ENCODE measurements at regions not wholly inside any gene's neighbourhood (a gene's known extent, or its start where the extent isn't known, plus 50 kb on each side); places are given as distances from the start of the nearest gene placed in this dataset.
"Not testable (repeated sequence)": the region's sequence is repeated elsewhere in the genome, so short reads cannot be mapped to it uniquely, and the experiment has no call there.

GRCh38 chr11:31955838-31956237 is 135.0 kb upstream of the RCN1 start:
- DNase-seq (ENCODE audit: extremely low spot score in 2 of 2): peak in 1 of 2 donors; percentile 75
- Histone ChIP-seq H3K4me1 (no peaks in the 10 kb centered on the region), H3K9me3 (no peaks in the 10 kb centered on the region), H3K27ac (no peak overlapping the region), H3K36me3 (no peaks in the 10 kb centered on the region), H3K4me3 (no peak overlapping the region), H3K27me3 (no peaks in the 10 kb centered on the region)
- intact Hi-C loops (cut with DNase I): no loop called here
- TF ChIP-seq, protein P1, sequence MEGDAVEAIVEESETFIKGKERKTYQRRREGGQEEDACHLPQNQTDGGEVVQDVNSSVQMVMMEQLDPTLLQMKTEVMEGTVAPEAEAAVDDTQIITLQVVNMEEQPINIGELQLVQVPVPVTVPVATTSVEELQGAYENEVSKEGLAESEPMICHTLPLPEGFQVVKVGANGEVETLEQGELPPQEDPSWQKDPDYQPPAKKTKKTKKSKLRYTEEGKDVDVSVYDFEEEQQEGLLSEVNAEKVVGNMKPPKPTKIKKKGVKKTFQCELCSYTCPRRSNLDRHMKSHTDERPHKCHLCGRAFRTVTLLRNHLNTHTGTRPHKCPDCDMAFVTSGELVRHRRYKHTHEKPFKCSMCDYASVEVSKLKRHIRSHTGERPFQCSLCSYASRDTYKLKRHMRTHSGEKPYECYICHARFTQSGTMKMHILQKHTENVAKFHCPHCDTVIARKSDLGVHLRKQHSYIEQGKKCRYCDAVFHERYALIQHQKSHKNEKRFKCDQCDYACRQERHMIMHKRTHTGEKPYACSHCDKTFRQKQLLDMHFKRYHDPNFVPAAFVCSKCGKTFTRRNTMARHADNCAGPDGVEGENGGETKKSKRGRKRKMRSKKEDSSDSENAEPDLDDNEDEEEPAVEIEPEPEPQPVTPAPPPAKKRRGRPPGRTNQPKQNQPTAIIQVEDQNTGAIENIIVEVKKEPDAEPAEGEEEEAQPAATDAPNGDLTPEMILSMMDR (IDR thresholded peaks at IDR 0.05): no peak
- TF ChIP-seq POLR2AphosphoS5 (IDR thresholded peaks at IDR 0.05; ENCODE audit: insufficient read depth in 1 of 2, low read depth in 1 of 2) (no peak), POLR2A (IDR thresholded peaks at IDR 0.05) (no peak)

DNA sequence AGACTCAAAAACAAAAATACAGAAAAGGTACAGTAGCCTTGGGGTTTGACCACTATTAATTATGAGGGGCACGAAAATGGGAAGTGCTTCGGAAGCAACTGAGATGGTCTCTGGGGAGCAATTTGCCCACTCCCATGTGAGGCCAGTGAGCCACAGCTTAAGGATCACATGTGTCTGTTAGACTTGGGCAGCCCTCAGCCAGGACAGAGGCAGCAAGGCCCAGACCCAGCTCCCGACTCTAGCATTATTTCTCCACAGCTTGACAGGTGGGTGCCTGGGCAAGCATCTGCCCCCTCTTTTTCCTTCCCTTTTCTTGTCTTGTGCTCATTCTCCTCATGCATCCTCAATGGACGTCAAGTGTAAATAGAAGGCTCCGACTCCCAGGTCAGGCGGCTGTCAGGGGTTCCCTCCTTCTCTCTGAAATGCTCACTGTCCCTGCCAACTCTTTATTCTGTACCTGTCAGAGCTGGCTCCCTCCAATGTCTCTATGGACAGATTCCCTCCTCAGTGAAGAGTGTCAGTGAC is 137.0 kb upstream of the RCN1 start:
- TF ChIP-seq POLR2AphosphoS5 (IDR thresholded peaks at IDR 0.05; ENCODE audit: insufficient read depth in 1 of 2, low read depth in 1 of 2): no peak
- TF ChIP-seq POLR2A (IDR thresholded peaks at IDR 0.05): no peak
- TF ChIP-seq, protein P1 (IDR thresholded peaks at IDR 0.05): no peak
- DNase-seq (ENCODE audit: extremely low spot score in 2 of 2): peak in 1 of 2 donors; percentile 56
- H3K4me3 ChIP-seq: no peak overlapping the region
- no peaks in the 10 kb centered on the region for H3K9me3 ChIP-seq
- H3K4me1 ChIP-seq: no peaks in the 10 kb centered on the region
- no peak overlapping the region for H3K27ac ChIP-seq
- H3K27me3 ChIP-seq: no peaks in the 10 kb centered on the region
- intact Hi-C loops (cut with DNase I): no loop called here
- no peaks in the 10 kb centered on the region for H3K36me3 ChIP-seq

DNA sequence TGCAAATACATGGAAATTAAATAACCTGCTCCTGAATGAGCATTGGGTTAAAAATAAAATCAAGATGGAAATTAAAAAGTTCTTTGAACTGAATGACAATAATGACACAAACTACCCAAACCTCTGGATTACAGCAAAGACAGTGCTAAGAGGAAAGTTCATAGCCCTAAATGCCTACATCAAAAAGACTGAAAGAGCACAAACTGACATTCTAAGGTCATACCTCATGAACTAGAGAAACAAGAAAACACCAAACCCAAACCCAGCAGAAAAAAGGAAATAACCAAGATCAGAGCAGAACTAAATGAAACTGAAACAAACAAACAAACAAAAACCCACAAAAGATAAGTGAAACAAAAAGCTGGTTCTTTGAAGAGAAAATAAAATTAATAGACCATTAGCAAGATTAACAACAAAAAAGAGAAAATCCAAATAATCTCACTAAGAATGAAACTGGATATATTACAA is 138.6 kb upstream of the PAX6 start:
- not testable (repeated sequence) for H3K27ac ChIP-seq; DNase-seq (ENCODE audit: extremely low spot score in 2 of 2); H3K9me3 ChIP-seq

GRCh38 chr11:31947051-31947450 is 135.9 kb upstream of the PAX6 start:
- TF ChIP-seq, protein P1 (IDR thresholded peaks at IDR 0.05): no peak
- TF ChIP-seq POLR2AphosphoS5 (IDR thresholded peaks at IDR 0.05; ENCODE audit: insufficient read depth in 1 of 2, low read depth in 1 of 2) (no peak), POLR2A (IDR thresholded peaks at IDR 0.05) (no peak)
- Histone ChIP-seq H3K4me3 (no peak overlapping the region), H3K27me3 (no peaks in the 10 kb centered on the region), H3K27ac (no peak overlapping the region), H3K36me3 (no peaks in the 10 kb centered on the region), H3K4me1 (no peaks in the 10 kb centered on the region), H3K9me3 (no peaks in the 10 kb centered on the region)
- intact Hi-C loops (cut with DNase I): no loop called here
- no peak for DNase-seq (ENCODE audit: extremely low spot score in 2 of 2)

More for the DNA sequence above, 138.6 kb upstream of the PAX6 start:
- H3K36me3 ChIP-seq; intact Hi-C loops (cut with DNase I); H3K4me3 ChIP-seq; H3K4me1 ChIP-seq; H3K27me3 ChIP-seq: not testable (repeated sequence)

DNA sequence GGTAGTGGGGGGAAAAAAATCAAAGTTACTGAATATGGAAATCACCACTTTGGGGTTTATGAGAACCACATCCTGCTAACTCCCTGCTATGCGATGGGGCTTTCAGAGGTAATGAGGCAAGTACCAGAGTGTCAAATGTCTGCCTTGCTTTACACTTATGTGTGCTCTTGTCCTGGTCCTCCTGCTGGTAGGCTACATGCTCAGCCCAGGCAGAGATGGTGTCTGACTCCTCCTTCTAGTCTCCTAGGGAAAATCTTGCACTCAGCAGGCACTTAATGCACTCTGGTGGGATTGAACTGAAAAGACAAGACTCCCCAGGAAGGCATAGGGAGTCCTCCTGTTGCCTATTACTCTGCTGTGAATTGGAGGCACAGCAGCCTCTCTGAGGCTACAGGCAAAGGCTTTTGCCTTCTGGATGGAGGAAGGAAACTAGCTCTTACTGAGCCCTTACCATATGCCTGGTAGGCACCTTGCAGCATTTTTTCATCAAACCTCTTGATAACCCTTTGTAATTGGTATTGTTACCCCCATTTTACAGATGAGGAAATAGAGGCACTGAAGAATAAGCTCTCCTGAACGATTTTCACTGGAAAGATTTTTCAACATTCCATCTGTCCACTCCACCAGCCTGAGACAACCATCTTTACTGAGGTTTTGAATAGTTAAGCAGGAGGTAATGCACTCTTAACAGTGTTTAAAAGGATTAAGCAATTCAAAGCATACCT is 132.1 kb upstream of the PAX6 start:
- no peaks in the 10 kb centered on the region for H3K36me3 ChIP-seq
- H3K27me3 ChIP-seq: no peaks in the 10 kb centered on the region
- H3K4me3 ChIP-seq: no peak overlapping the region
- no peak overlapping the region for H3K27ac ChIP-seq
- intact Hi-C loops (cut with DNase I): no loop called here
- no peaks in the 10 kb centered on the region for H3K4me1 ChIP-seq
- TF ChIP-seq, protein P1 (IDR thresholded peaks at IDR 0.05): no peak
- TF ChIP-seq POLR2AphosphoS5 (IDR thresholded peaks at IDR 0.05; ENCODE audit: insufficient read depth in 1 of 2, low read depth in 1 of 2): no peak
- peak in 1 of 2 donors; percentile 60 for DNase-seq (ENCODE audit: extremely low spot score in 2 of 2)
- H3K9me3 ChIP-seq: no peaks in the 10 kb centered on the region

Data from vagina (tissue), 2 donors.